ENCODE measurements at regions not wholly inside any gene's neighbourhood (a gene's known extent, or its start where the extent isn't known, plus 50 kb on each side); places are given as distances from the start of the nearest gene placed in this dataset.

GRCh38 chr2:120463527-120463926 lies 117.6 kb downstream of the INHBB start:
- no peaks in the 10 kb centered on the region for H3K4me1 ChIP-seq
- intact Hi-C loops (cut with DNase I) = no loop called here
- H3K9me3 ChIP-seq = peaks cover 0 to 11% of the 10 kb centered on the region in 2 donors
- H3K27ac ChIP-seq = no peak overlapping the region
- H3K36me3 ChIP-seq = no peaks in the 10 kb centered on the region
- no peak for DNase-seq (ENCODE audit: low spot score in 2 of 2)
- no peaks in the 10 kb centered on the region for H3K27me3 ChIP-seq
- TF ChIP-seq, protein P1, sequence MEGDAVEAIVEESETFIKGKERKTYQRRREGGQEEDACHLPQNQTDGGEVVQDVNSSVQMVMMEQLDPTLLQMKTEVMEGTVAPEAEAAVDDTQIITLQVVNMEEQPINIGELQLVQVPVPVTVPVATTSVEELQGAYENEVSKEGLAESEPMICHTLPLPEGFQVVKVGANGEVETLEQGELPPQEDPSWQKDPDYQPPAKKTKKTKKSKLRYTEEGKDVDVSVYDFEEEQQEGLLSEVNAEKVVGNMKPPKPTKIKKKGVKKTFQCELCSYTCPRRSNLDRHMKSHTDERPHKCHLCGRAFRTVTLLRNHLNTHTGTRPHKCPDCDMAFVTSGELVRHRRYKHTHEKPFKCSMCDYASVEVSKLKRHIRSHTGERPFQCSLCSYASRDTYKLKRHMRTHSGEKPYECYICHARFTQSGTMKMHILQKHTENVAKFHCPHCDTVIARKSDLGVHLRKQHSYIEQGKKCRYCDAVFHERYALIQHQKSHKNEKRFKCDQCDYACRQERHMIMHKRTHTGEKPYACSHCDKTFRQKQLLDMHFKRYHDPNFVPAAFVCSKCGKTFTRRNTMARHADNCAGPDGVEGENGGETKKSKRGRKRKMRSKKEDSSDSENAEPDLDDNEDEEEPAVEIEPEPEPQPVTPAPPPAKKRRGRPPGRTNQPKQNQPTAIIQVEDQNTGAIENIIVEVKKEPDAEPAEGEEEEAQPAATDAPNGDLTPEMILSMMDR (IDR thresholded peaks at IDR 0.05) = no peak
- H3K4me3 ChIP-seq = no peak overlapping the region

GRCh38 chr2:120463996-120464395 lies 118.1 kb downstream of the INHBB start:
- TF ChIP-seq, protein P1 (IDR thresholded peaks at IDR 0.05) = no peak
- no peak overlapping the region for H3K27ac ChIP-seq
- no peak overlapping the region for H3K4me3 ChIP-seq
- H3K27me3 ChIP-seq = no peaks in the 10 kb centered on the region
- peaks cover 0 to 1% of the 10 kb centered on the region in 2 donors for H3K4me1 ChIP-seq
- intact Hi-C loops (cut with DNase I) = no loop called here
- no peaks in the 10 kb centered on the region for H3K36me3 ChIP-seq
- H3K9me3 ChIP-seq = peaks cover 0 to 6% of the 10 kb centered on the region in 2 donors
- no peak for DNase-seq (ENCODE audit: low spot score in 2 of 2)

DNA sequence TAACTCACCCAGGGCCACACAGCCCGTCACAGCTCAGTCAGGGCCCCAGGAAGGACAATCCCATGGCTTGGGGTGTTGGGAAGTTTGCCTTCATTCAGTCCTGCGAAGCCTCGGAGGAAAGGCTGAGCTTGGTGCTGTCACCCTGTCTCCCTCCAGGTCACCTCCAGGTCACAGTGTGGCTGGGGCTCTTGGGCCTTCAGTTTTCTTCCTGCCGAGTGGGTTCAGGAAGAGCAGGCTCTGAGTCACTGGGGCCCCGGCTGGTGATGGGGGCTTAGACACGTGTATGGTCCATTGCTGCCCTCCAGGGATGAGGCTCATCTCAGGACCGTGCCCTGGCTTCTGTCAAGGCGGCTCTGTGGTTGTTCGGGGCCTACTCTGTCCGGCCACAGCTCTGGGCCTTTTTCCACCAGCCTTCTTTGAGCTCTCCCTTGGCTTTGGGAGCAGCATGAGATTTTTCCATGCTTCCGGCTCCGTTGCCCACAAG lies 118.6 kb downstream of the INHBB start:
- Histone ChIP-seq H3K4me3 (no peak overlapping the region), H3K27ac (no peak overlapping the region), H3K36me3 (no peaks in the 10 kb centered on the region), H3K27me3 (no peaks in the 10 kb centered on the region), H3K9me3 (peaks cover 0 to 2% of the 10 kb centered on the region in 2 donors), H3K4me1 (peaks cover under 1 to 6% of the 10 kb centered on the region in 2 donors)
- intact Hi-C loops (cut with DNase I) = no loop called here
- TF ChIP-seq, protein P1 (IDR thresholded peaks at IDR 0.05) = no peak
- DNase-seq (ENCODE audit: low spot score in 2 of 2) = no peak

- Histone ChIP-seq H3K27ac (no peak overlapping the region), H3K36me3 (no peaks in the 10 kb centered on the region), H3K4me1 (peaks cover 3 to 10% of the 10 kb centered on the region in 2 donors), H3K27me3 (no peaks in the 10 kb centered on the region), H3K4me3 (no peak overlapping the region), H3K9me3 (no peaks in the 10 kb centered on the region)
- no peak for DNase-seq (ENCODE audit: low spot score in 2 of 2)
- TF ChIP-seq, protein P1 (IDR thresholded peaks at IDR 0.05) = no peak
- intact Hi-C loops (cut with DNase I) = no loop called here
Observed at GRCh38 chr2:120465012-120465700, 119.2 kb downstream of the INHBB start.

DNA sequence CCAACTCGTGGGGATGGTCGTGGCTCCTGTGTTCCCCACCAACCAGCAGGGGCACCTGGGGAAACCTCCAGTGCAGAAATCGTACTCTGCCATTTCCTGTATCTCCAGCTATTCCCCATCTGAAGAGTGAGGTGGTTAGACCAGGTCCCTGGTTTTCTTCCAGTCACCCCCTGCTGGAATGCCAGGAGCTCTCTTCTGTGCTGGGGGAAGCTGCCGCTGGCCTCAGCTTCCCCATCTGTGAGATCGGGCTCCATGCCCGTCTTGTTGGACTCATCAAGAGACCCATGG lies 119.7 kb downstream of the INHBB start:
- no peak for DNase-seq (ENCODE audit: low spot score in 2 of 2)
- H3K27me3 ChIP-seq = no peaks in the 10 kb centered on the region
- H3K9me3 ChIP-seq = no peaks in the 10 kb centered on the region
- intact Hi-C loops (cut with DNase I) = no loop called here
- H3K36me3 ChIP-seq = no peaks in the 10 kb centered on the region
- TF ChIP-seq, protein P1 (IDR thresholded peaks at IDR 0.05) = no peak
- peaks cover 3 to 12% of the 10 kb centered on the region in 2 donors for H3K4me1 ChIP-seq
- no peak overlapping the region for H3K4me3 ChIP-seq
- no peak overlapping the region for H3K27ac ChIP-seq

Measured in ascending aorta (tissue), 2 donors.